Neutrophil (primary cell): ENCODE measurements at regions not wholly inside any gene's neighbourhood (a gene's known extent, or its start where the extent isn't known, plus 50 kb on each side); places are given as distances from the start of the nearest gene placed in this dataset.

Source experiments
- H3K27ac ChIP-seq: fragments of 200-600 bp; sonication (generic); 2 replicates; pipeline ENCODE4 v1.5.1; 2016; ENCODE audit warnings: mild to moderate bottlenecking, moderate library complexity
- H3K27me3 ChIP-seq: fragments of 200-600 bp; sonication (generic); 2 replicates; pipeline ENCODE4 v1.6.0; 2016; ENCODE audit warnings: mild to moderate bottlenecking
- H3K36me3 ChIP-seq: fragments of 200-600 bp; sonication (generic); 2 replicates; pipeline ENCODE4 v1.5.1; 2017
- H3K4me1 ChIP-seq, 2 experiments: fragments of 200-600 bp in 1 of 2; sonication (generic) in 1 of 2; 1 replicate in 1 of 2; 2 replicates in 1 of 2; pipeline versions ENCODE4 v1.5.1 to v1.6.1; 2013 to 2016; ENCODE audit warnings: low read depth in 1 of 2, low read length in 1 of 2, mild to moderate bottlenecking in 1 of 2, moderate library complexity in 1 of 2; ENCODE audit not compliant: control insufficient read depth in 1 of 2, insufficient read depth in 1 of 2
- H3K4me3 ChIP-seq, 2 experiments: fragments of 200-600 bp in 1 of 2; sonication (generic) in 1 of 2; 1 replicate in 1 of 2; 2 replicates in 1 of 2; pipeline ENCODE4 v1.5.1; 2013 to 2016; ENCODE audit warnings: low read depth in 1 of 2, low read length in 1 of 2, mild to moderate bottlenecking in 1 of 2, moderate library complexity in 1 of 2
- H3K9me3 ChIP-seq: fragments of 200-600 bp; sonication (generic); 2 replicates; pipeline ENCODE4 v1.5.1; 2016
- CTCF ChIP-seq: fragments of 200-600 bp; sonication (generic); IDR thresholded peaks from 2 replicates; pipeline ENCODE4 v1.5.1; 2016; ENCODE audit warnings: antibody characterized with exemption

GRCh38 chr4:13706716-13707115 is 79.2 kb upstream of the BOD1L1 start:
- Histone ChIP-seq H3K27ac (no peak overlapping the region), H3K4me1 (no peaks in the 10 kb centered on the region), H3K27me3 (no peaks in the 10 kb centered on the region), H3K9me3 (no peaks in the 10 kb centered on the region), H3K36me3 (no peaks in the 10 kb centered on the region), H3K4me3 (no peak overlapping the region)
- TF ChIP-seq CTCF: no peak

- H3K4me3 ChIP-seq: no peak overlapping the region
- no peak for TF ChIP-seq CTCF
- no peaks in the 10 kb centered on the region for H3K27me3 ChIP-seq
- no peaks in the 10 kb centered on the region for H3K4me1 ChIP-seq
- no peaks in the 10 kb centered on the region for H3K9me3 ChIP-seq
- H3K27ac ChIP-seq: no peak overlapping the region
- no peaks in the 10 kb centered on the region for H3K36me3 ChIP-seq
Measured at GRCh38 chr4:13710246-13710885, 82.8 kb upstream of the BOD1L1 start.

GRCh38 chr4:13711233-13711785 is 83.8 kb upstream of the BOD1L1 start:
- Histone ChIP-seq H3K36me3 (no peaks in the 10 kb centered on the region), H3K27me3 (no peaks in the 10 kb centered on the region), H3K4me1 (no peaks in the 10 kb centered on the region), H3K9me3 (no peaks in the 10 kb centered on the region), H3K27ac (no peak overlapping the region), H3K4me3 (no peak overlapping the region)
- no peak for TF ChIP-seq CTCF

- Histone ChIP-seq H3K4me3 (no peak overlapping the region), H3K27me3 (no peaks in the 10 kb centered on the region), H3K4me1 (no peaks in the 10 kb centered on the region), H3K9me3 (no peaks in the 10 kb centered on the region), H3K36me3 (no peaks in the 10 kb centered on the region), H3K27ac (no peak overlapping the region)
- TF ChIP-seq CTCF: no peak
Measured at GRCh38 chr4:13721894-13722293, 94.4 kb upstream of the BOD1L1 start.

- Histone ChIP-seq H3K4me3 (no peak overlapping the region), H3K36me3 (no peaks in the 10 kb centered on the region), H3K9me3 (no peaks in the 10 kb centered on the region), H3K27ac (no peak overlapping the region), H3K27me3 (no peaks in the 10 kb centered on the region), H3K4me1 (no peaks in the 10 kb centered on the region)
- no peak for TF ChIP-seq CTCF
Measured at GRCh38 chr4:13722649-13723048, 95.1 kb upstream of the BOD1L1 start.
